ENCODE measurements at regions not wholly inside any gene's neighbourhood (a gene's known extent, or its start where the extent isn't known, plus 50 kb on each side); places are given as distances from the start of the nearest gene placed in this dataset.
"Not testable (repeated sequence)": the region's sequence is repeated elsewhere in the genome, so short reads cannot be mapped to it uniquely, and the experiment has no call there.

GRCh38 chr10:16083551-16083950 lies 223.2 kb upstream of the MINDY3 start:
- not testable (repeated sequence) for TF ChIP-seq CTCF, POLR2A (IDR thresholded peaks at IDR 0.05)
